OCI-LY7 (cell line): ENCODE measurements at regions not wholly inside any gene's neighbourhood (a gene's known extent, or its start where the extent isn't known, plus 50 kb on each side); places are given as distances from the start of the nearest gene placed in this dataset.

Experiments used
- BruUV-seq: library from RNA; stranded (reverse); fragments of 400-500 nt; replicated peaks from 2 replicates; lab custom pipeline; 2021; lab: Mats Ljungman, UMichigan
- CTCF ChIA-PET: fragments of 300-600 bp; sonication (Branson Sonifier 250); formaldehyde crosslinking; loops from one replicate; lab custom pipeline; 2022; ENCODE audit warnings: antibody characterized with exemption; ENCODE audit not compliant: unreplicated experiment; lab: Charles Lee
- POLR2A ChIA-PET: fragments of 300-600 bp; sonication (Branson Sonifier 250); formaldehyde crosslinking; loops from one replicate; lab custom pipeline; 2022; ENCODE audit warnings: antibody characterized with exemption; lab: Charles Lee
- DNase-seq: peaks from one replicate; pipeline ENCODE4 v3.0.0-alpha.2; 2015; ENCODE audit warnings: low spot score
- H2AFZ ChIP-seq: fragments of 200-600 bp; sonication (generic), shearing (Covaris generic); 2 replicates; pipeline ENCODE4 v1.6.1; 2014; ENCODE audit warnings: mild to moderate bottlenecking, antibody characterized with exemption, low read length, moderate library complexity
- H3K27ac ChIP-seq: fragments of 200-600 bp; sonication (generic); 2 replicates; pipeline ENCODE4 v1.5.1; 2014; ENCODE audit warnings: mixed run types, low read depth, mild to moderate bottlenecking, moderate library complexity, low read length, inconsistent platforms; ENCODE audit not compliant: poor library complexity, severe bottlenecking
- H3K36me3 ChIP-seq: fragments of 200-600 bp; sonication (generic); 2 replicates; pipeline ENCODE4 v1.6.1; 2014; ENCODE audit warnings: mild to moderate bottlenecking, antibody characterized with exemption, low read length, moderate library complexity, mixed read lengths; ENCODE audit not compliant: insufficient read depth
- H3K4me1 ChIP-seq: fragments of 200-600 bp; sonication (generic); 2 replicates; pipeline ENCODE4 v1.5.1; 2014; ENCODE audit warnings: mild to moderate bottlenecking, low read length; ENCODE audit not compliant: insufficient read depth, poor library complexity, severe bottlenecking
- H3K4me2 ChIP-seq: fragments of 200-600 bp; sonication (generic); 2 replicates; pipeline ENCODE4 v1.6.1; 2014; ENCODE audit warnings: mild to moderate bottlenecking, low read length
- H3K4me3 ChIP-seq: fragments of 200-600 bp; sonication (generic); 2 replicates; pipeline ENCODE4 v1.5.1; 2014; ENCODE audit warnings: mild to moderate bottlenecking, low read depth, low read length; ENCODE audit not compliant: poor library complexity, severe bottlenecking
- H3K79me2 ChIP-seq: fragments of 200-600 bp; sonication (generic); 2 replicates; pipeline ENCODE4 v1.6.1; 2016; ENCODE audit warnings: low read depth, mild to moderate bottlenecking, low read length, moderate library complexity, mixed read lengths; ENCODE audit not compliant: insufficient read depth
- H3K9me2 ChIP-seq: fragments of 200-600 bp; sonication (generic); 2 replicates; pipeline ENCODE4 v1.6.1; 2016; ENCODE audit warnings: mild to moderate bottlenecking, low read length, mixed read lengths; ENCODE audit not compliant: insufficient read depth
- H3K9me3 ChIP-seq: fragments of 200-600 bp; sonication (generic); 2 replicates; pipeline ENCODE4 v1.6.1; 2014; ENCODE audit warnings: mild to moderate bottlenecking, mixed run types, low read length, mixed read lengths
- H4K20me1 ChIP-seq: fragments of 200-600 bp; sonication (generic); 2 replicates; pipeline ENCODE4 v1.6.1; 2014; ENCODE audit warnings: mild to moderate bottlenecking, antibody characterized with exemption, low read length, moderate library complexity, mixed read lengths; ENCODE audit not compliant: insufficient read depth
- EZH2phosphoT487 ChIP-seq: fragments of 200-600 bp; sonication (generic); IDR thresholded peaks from 2 replicates; pipeline ENCODE4 v1.6.1; 2018; ENCODE audit warnings: low read depth, borderline replicate concordance, mild to moderate bottlenecking, mixed run types, antibody characterized with exemption, low read length, moderate library complexity, mixed read lengths
- intact Hi-C: fragments of 100-400 bp; cut with micrococcal nuclease; formaldehyde crosslinking; loops from one replicate; pipeline ENCODE4 v1.10.0; 2022; ENCODE audit not compliant: unreplicated experiment
- TF ChIP-seq, protein P1 (sequence below): fragments of 200-600 bp; sonication (generic); conservative IDR thresholded peaks from 2 replicates; pipeline ENCODE4 v1.5.1; 2014; ENCODE audit warnings: mild to moderate bottlenecking, antibody characterized with exemption, low read length, moderate library complexity, mixed read lengths

DNA sequence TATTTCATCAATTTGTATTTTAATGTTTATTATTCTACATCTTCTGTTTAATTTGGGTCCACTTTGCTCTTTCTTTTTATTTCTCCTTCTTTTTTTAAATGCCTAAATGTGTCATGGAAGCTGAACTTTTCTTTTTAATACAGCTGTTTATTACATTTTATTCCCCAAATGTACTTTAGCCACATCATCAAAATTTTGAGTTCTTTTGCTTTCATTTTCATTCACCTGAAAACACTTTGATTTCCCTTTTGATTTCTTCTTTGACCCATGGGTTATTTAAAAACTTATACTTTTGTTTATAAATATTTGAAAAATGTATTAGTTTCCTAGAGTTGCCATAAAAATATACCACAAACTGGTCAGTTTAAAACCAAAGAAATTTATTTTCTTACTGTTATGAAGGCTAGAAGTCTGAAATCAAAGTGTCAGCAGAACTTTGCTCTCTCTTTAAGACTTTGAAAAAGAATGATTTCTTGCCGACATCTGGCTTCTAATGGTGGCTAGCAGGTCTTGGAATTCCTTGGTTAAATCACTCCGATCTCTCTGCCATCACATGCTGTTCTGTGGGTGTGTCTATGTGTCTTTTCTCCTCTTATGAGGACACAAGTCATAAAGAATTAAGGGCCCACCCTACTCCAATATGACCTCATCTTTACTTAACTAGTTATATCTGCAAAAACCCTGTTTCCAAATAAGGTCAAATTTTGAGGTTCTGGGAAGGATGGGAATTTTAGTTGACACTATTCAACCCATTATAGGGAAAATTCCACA lies 225.5 kb downstream of the ANKRD7 start:
- Histone ChIP-seq H3K4me2 (no peak overlapping the region), H3K4me1 (no peaks in the 10 kb centered on the region), H4K20me1 (no peaks in the 10 kb centered on the region), H3K9me3 (no peaks in the 10 kb centered on the region), H3K4me3 (no peak overlapping the region), H2AFZ (no peak overlapping the region), H3K36me3 (no peaks in the 10 kb centered on the region), H3K27ac (no peak overlapping the region), H3K79me2 (no peaks in the 10 kb centered on the region), H3K9me2 (no peaks in the 10 kb centered on the region)
- intact Hi-C loops: no loop called here
- DNase-seq: no peak
- no TSS peak for BruUV-seq
- TF ChIP-seq, protein P1, sequence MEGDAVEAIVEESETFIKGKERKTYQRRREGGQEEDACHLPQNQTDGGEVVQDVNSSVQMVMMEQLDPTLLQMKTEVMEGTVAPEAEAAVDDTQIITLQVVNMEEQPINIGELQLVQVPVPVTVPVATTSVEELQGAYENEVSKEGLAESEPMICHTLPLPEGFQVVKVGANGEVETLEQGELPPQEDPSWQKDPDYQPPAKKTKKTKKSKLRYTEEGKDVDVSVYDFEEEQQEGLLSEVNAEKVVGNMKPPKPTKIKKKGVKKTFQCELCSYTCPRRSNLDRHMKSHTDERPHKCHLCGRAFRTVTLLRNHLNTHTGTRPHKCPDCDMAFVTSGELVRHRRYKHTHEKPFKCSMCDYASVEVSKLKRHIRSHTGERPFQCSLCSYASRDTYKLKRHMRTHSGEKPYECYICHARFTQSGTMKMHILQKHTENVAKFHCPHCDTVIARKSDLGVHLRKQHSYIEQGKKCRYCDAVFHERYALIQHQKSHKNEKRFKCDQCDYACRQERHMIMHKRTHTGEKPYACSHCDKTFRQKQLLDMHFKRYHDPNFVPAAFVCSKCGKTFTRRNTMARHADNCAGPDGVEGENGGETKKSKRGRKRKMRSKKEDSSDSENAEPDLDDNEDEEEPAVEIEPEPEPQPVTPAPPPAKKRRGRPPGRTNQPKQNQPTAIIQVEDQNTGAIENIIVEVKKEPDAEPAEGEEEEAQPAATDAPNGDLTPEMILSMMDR: no peak
- no peak for TF ChIP-seq EZH2phosphoT487
- CTCF ChIA-PET: no interaction called here
- POLR2A ChIA-PET: no interaction called here

DNA sequence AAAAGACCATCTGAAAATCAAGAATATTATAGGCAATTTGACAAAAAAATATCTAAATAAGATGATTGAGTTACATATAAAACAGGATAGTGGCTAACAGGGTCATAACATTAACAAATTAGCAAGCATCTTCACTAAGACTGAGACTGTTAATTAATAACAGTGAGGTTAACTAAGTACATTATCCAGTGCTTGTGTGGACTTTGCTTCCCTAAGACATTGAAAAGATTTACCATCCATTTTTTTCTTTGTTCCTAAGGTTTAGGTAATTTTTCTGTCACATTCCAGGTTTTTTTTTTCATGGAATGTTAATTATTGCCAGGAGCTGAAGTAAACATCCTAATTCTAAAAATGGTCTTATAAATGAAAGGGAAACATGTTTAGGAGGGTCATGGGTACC lies 227.6 kb downstream of the ANKRD7 start:
- no peak for DNase-seq
- Histone ChIP-seq H3K4me2 (no peak overlapping the region), H3K79me2 (no peaks in the 10 kb centered on the region), H3K9me2 (no peaks in the 10 kb centered on the region), H4K20me1 (no peaks in the 10 kb centered on the region), H3K36me3 (no peaks in the 10 kb centered on the region), H3K4me3 (no peak overlapping the region), H3K9me3 (no peaks in the 10 kb centered on the region), H3K4me1 (no peaks in the 10 kb centered on the region), H2AFZ (no peak overlapping the region), H3K27ac (no peak overlapping the region)
- ChIA-PET POLR2A (interaction anchor here (0.8 to 1.0 kb wide), 2 partner anchors 15 to 69 kb away, joined by 3 read pairs; no protein-coding TSS in a partner anchor), CTCF (no interaction called here)
- BruUV-seq: no TSS peak
- intact Hi-C loops: no loop called here
- TF ChIP-seq EZH2phosphoT487: no peak
- TF ChIP-seq, protein P1: no peak

DNA sequence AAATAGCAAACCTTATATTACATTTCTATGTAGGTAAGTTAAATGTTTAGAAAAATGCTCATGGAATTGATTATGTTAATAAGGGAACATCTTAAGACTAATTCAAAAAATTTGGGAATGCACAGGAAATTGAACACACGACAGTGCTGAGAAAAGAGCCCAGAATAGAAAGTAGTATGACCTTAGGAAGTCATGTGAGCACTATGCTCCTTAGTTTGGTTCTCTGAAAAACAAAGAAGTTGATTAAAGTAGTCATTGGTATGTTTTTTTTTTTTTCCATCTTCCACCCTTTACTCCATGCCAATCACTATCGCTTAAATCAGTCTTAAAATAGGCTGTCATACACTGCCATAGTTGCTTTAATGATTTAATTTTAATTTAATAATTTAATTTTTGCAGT lies 242.9 kb downstream of the ANKRD7 start:
- H3K4me3 ChIP-seq: no peak overlapping the region
- no peaks in the 10 kb centered on the region for H3K9me3 ChIP-seq
- no peak overlapping the region for H3K27ac ChIP-seq
- CTCF ChIA-PET: no interaction called here
- H3K79me2 ChIP-seq: no peaks in the 10 kb centered on the region
- no peak for DNase-seq
- no peaks in the 10 kb centered on the region for H3K9me2 ChIP-seq
- no peaks in the 10 kb centered on the region for H3K36me3 ChIP-seq
- no TSS peak for BruUV-seq
- intact Hi-C loops: no loop called here
- H4K20me1 ChIP-seq: no peaks in the 10 kb centered on the region
- POLR2A ChIA-PET: no interaction called here
- no peak overlapping the region for H2AFZ ChIP-seq
- TF ChIP-seq, protein P1: no peak
- TF ChIP-seq EZH2phosphoT487: no peak
- H3K4me1 ChIP-seq: no peaks in the 10 kb centered on the region
- H3K4me2 ChIP-seq: no peak overlapping the region
